GM23338 (cell line): ENCODE measurements at regions not wholly inside any gene's neighbourhood (a gene's known extent, or its start where the extent isn't known, plus 50 kb on each side); places are given as distances from the start of the nearest gene placed in this dataset.

ENCODE experiments used
- ATAC-seq: fragments of 200-7000 bp; cut with Tn5 transposase; 3 replicates; pipeline ENCODE4 v1.9.1; 2020
- DNase-seq: peaks from one replicate; pipeline ENCODE4 v3.0.0-alpha.2; 2015; ENCODE audit warnings: low spot score
- H2AFZ ChIP-seq: fragments of 200-600 bp; sonication (generic); 2 replicates; pipeline ENCODE4 v1.8.0; 2016; ENCODE audit warnings: antibody characterized with exemption, mild to moderate bottlenecking, moderate library complexity
- H3F3A ChIP-seq: fragments of 200-600 bp; sonication (generic); replicated peaks from 2 replicates; pipeline ENCODE4 v1.8.0; 2017; ENCODE audit warnings: antibody characterized with exemption, mixed run types, low read depth
- H3K27ac ChIP-seq: fragments of 200-600 bp; sonication (generic); 2 replicates; pipeline ENCODE4 v1.6.1; 2016; ENCODE audit warnings: low read depth
- H3K27me3 ChIP-seq: fragments of 200-600 bp; sonication (generic); 2 replicates; pipeline ENCODE4 v1.8.0; 2016; ENCODE audit warnings: mild to moderate bottlenecking, mixed run types, moderate library complexity; ENCODE audit not compliant: insufficient read depth
- H3K36me3 ChIP-seq: fragments of 200-600 bp; sonication (generic); 2 replicates; pipeline ENCODE4 v1.8.0; 2016; ENCODE audit warnings: mild to moderate bottlenecking; ENCODE audit not compliant: insufficient read depth
- H3K4me1 ChIP-seq: fragments of 200-600 bp; sonication (generic); 2 replicates; pipeline ENCODE4 v1.8.0; 2016; ENCODE audit warnings: mild to moderate bottlenecking, moderate library complexity; ENCODE audit not compliant: insufficient read depth
- H3K4me2 ChIP-seq: fragments of 200-600 bp; sonication (generic); 2 replicates; pipeline ENCODE4 v1.7.1; 2017; ENCODE audit warnings: mixed run types
- H3K4me3 ChIP-seq: fragments of 200-600 bp; sonication (generic); 2 replicates; pipeline ENCODE4 v1.6.1; 2016; ENCODE audit warnings: mixed run types
- H3K79me2 ChIP-seq: fragments of 200-600 bp; sonication (generic); replicated peaks from 2 replicates; pipeline ENCODE4 v1.8.0; 2017; ENCODE audit warnings: mild to moderate bottlenecking; ENCODE audit not compliant: insufficient read depth
- H3K9me2 ChIP-seq: fragments of 200-600 bp; sonication (generic); 2 replicates; pipeline ENCODE4 v1.8.0; 2017; ENCODE audit not compliant: insufficient read depth
- H4K20me1 ChIP-seq: fragments of 200-600 bp; sonication (generic); replicated peaks from 2 replicates; pipeline ENCODE4 v1.8.0; 2017; ENCODE audit warnings: mild to moderate bottlenecking; ENCODE audit not compliant: insufficient read depth
- H3K27ac Mint-ChIP-seq: 2 replicates; pipeline ENCODE4 v1.8.0; 2020; ENCODE audit warnings: inconsistent platforms, mild to moderate bottlenecking, moderate library complexity, mixed read lengths
- H3K27me3 Mint-ChIP-seq: 3 replicates; pipeline ENCODE4 v1.8.0; 2022; ENCODE audit warnings: low read depth, mild to moderate bottlenecking, moderate library complexity, mixed read lengths, inconsistent platforms; ENCODE audit not compliant: insufficient read depth, poor library complexity
- H3K36me3 Mint-ChIP-seq: 3 replicates; pipeline ENCODE4 v1.8.0; 2021; ENCODE audit warnings: low read depth, mild to moderate bottlenecking, inconsistent platforms, moderate library complexity, mixed read lengths
- H3K4me1 Mint-ChIP-seq: 3 replicates; pipeline ENCODE4 v1.8.0; 2020; ENCODE audit warnings: mild to moderate bottlenecking, inconsistent platforms, mixed read lengths
- H3K4me3 Mint-ChIP-seq: 3 replicates; pipeline ENCODE4 v1.8.0; 2021; ENCODE audit warnings: moderate library complexity, mild to moderate bottlenecking, inconsistent platforms, mixed read lengths
- H3K9me3 Mint-ChIP-seq: 3 replicates; pipeline ENCODE4 v1.8.0; 2020; ENCODE audit warnings: moderate library complexity, mild to moderate bottlenecking, inconsistent platforms, mixed read lengths
- CREB1 ChIP-seq: fragments of 250-450 bp; sonication (Bioruptor Pico); IDR thresholded peaks from 2 replicates; pipeline ENCODE4 v1.5.0; 2020; ENCODE audit warnings: low read depth, mild to moderate bottlenecking, moderate library complexity
- CTCF ChIP-seq, 2 experiments: fragments of 200-600 bp in 1 of 2; sonication (generic) in 1 of 2; conservative IDR thresholded peaks; 2 replicates each; pipeline versions ENCODE4 v1.5.1 to v1.6.1; 2016 to 2017; ENCODE audit warnings: antibody characterized with exemption in 2 of 2, low read depth in 2 of 2, mild to moderate bottlenecking in 2 of 2, moderate library complexity in 1 of 2
- ETS1 ChIP-seq: IDR thresholded peaks from 2 replicates; pipeline ENCODE4 v1.6.1; 2016; ENCODE audit warnings: antibody characterized with exemption
- EZH2 ChIP-seq: fragments of 200-600 bp; sonication (generic); IDR thresholded peaks from one replicate; pipeline ENCODE4 v1.8.0; 2017; ENCODE audit warnings: antibody characterized with exemption, mild to moderate bottlenecking, low read depth; ENCODE audit not compliant: unreplicated experiment
- EZH2phosphoT487 ChIP-seq: fragments of 200-600 bp; sonication (generic); IDR thresholded peaks from one replicate; pipeline ENCODE4 v1.8.1; 2018; ENCODE audit warnings: antibody characterized with exemption; ENCODE audit not compliant: unreplicated experiment
- JUNB ChIP-seq: IDR thresholded peaks from one replicate; pipeline ENCODE4 v1.6.1; 2016; ENCODE audit warnings: antibody characterized with exemption; ENCODE audit not compliant: unreplicated experiment
- NANOG ChIP-seq: IDR thresholded peaks from 2 replicates; pipeline ENCODE4 v1.6.1; 2016; ENCODE audit warnings: antibody characterized with exemption, borderline replicate concordance
- POLR2AphosphoS5 ChIP-seq: IDR thresholded peaks from 2 replicates; pipeline ENCODE4 v1.6.1; 2016; ENCODE audit warnings: antibody characterized with exemption, low read depth
- STAT1 ChIP-seq: IDR thresholded peaks from one replicate; pipeline ENCODE4 v1.6.1; 2016; ENCODE audit warnings: antibody characterized with exemption; ENCODE audit not compliant: unreplicated experiment
- ZNF114 ChIP-seq: fragments of 250-450 bp; sonication (Bioruptor Pico); IDR thresholded peaks from 2 replicates; pipeline ENCODE4 v1.5.0; 2020; ENCODE audit warnings: mild to moderate bottlenecking, moderate library complexity
- ZNF331 ChIP-seq: fragments of 250-450 bp; sonication (Bioruptor Pico); IDR thresholded peaks from 2 replicates; pipeline ENCODE4 v1.5.0; 2020; ENCODE audit warnings: low read depth, mild to moderate bottlenecking, moderate library complexity
- TF ChIP-seq, protein P1 (sequence below): fragments of 250-450 bp; sonication (Bioruptor Pico); IDR thresholded peaks from 2 replicates; pipeline ENCODE4 v1.5.0; 2020; ENCODE audit warnings: mild to moderate bottlenecking, moderate library complexity
- TF ChIP-seq, protein P2 (sequence below): IDR thresholded peaks from one replicate; pipeline ENCODE4 v1.6.1; 2018; ENCODE audit warnings: antibody characterized with exemption; ENCODE audit not compliant: unreplicated experiment

DNA sequence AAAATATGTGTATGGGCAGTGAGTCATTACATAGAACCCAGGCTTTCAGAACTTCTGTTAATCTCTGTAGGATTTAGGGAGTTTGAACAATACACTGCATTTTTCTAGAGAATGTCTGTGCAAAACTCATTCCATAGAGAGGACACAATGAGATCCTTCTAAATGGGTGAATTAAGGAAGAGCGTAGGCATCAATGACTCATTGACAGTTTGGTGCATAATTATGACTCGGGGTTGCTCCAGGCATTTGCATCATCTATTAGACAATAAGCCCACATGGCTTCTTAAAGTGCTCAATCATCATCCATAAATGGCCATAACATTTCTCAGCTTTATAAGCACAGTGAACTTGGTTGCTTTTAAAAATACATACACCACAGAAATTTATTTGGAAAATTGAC lies 625.5 kb downstream of the CDH26 start:
- no peak overlapping the region for H2AFZ ChIP-seq
- H3K27ac ChIP-seq: no peak overlapping the region
- no peak for ATAC-seq
- H3F3A ChIP-seq: no peaks in the 10 kb centered on the region
- no peak overlapping the region for H3K4me3 ChIP-seq
- Mint-ChIP-seq H3K27me3 (no peaks in the 10 kb centered on the region), H3K4me3 (no peak overlapping the region), H3K36me3 (peaks cover 4% of the 10 kb centered on the region), H3K27ac (no peak overlapping the region), H3K9me3 (peaks cover 10% of the 10 kb centered on the region), H3K4me1 (peaks cover 43% of the 10 kb centered on the region)
- no peaks in the 10 kb centered on the region for H3K9me2 ChIP-seq
- no peaks in the 10 kb centered on the region for H4K20me1 ChIP-seq
- TF ChIP-seq ZNF331 (CRISPR knock-in tag) (no peak), NANOG (no peak), POLR2AphosphoS5 (no peak), CTCF (conservative IDR thresholded peaks at IDR 0.05; ENCODE audit: low read depth in 2 of 2) (no peak), EZH2phosphoT487 (no peak), STAT1 (no peak), JUNB (no peak), EZH2 (no peak), ETS1 (no peak), ZNF114 (CRISPR knock-in tag) (no peak), CREB1 (no peak)
- TF ChIP-seq, protein P1, sequence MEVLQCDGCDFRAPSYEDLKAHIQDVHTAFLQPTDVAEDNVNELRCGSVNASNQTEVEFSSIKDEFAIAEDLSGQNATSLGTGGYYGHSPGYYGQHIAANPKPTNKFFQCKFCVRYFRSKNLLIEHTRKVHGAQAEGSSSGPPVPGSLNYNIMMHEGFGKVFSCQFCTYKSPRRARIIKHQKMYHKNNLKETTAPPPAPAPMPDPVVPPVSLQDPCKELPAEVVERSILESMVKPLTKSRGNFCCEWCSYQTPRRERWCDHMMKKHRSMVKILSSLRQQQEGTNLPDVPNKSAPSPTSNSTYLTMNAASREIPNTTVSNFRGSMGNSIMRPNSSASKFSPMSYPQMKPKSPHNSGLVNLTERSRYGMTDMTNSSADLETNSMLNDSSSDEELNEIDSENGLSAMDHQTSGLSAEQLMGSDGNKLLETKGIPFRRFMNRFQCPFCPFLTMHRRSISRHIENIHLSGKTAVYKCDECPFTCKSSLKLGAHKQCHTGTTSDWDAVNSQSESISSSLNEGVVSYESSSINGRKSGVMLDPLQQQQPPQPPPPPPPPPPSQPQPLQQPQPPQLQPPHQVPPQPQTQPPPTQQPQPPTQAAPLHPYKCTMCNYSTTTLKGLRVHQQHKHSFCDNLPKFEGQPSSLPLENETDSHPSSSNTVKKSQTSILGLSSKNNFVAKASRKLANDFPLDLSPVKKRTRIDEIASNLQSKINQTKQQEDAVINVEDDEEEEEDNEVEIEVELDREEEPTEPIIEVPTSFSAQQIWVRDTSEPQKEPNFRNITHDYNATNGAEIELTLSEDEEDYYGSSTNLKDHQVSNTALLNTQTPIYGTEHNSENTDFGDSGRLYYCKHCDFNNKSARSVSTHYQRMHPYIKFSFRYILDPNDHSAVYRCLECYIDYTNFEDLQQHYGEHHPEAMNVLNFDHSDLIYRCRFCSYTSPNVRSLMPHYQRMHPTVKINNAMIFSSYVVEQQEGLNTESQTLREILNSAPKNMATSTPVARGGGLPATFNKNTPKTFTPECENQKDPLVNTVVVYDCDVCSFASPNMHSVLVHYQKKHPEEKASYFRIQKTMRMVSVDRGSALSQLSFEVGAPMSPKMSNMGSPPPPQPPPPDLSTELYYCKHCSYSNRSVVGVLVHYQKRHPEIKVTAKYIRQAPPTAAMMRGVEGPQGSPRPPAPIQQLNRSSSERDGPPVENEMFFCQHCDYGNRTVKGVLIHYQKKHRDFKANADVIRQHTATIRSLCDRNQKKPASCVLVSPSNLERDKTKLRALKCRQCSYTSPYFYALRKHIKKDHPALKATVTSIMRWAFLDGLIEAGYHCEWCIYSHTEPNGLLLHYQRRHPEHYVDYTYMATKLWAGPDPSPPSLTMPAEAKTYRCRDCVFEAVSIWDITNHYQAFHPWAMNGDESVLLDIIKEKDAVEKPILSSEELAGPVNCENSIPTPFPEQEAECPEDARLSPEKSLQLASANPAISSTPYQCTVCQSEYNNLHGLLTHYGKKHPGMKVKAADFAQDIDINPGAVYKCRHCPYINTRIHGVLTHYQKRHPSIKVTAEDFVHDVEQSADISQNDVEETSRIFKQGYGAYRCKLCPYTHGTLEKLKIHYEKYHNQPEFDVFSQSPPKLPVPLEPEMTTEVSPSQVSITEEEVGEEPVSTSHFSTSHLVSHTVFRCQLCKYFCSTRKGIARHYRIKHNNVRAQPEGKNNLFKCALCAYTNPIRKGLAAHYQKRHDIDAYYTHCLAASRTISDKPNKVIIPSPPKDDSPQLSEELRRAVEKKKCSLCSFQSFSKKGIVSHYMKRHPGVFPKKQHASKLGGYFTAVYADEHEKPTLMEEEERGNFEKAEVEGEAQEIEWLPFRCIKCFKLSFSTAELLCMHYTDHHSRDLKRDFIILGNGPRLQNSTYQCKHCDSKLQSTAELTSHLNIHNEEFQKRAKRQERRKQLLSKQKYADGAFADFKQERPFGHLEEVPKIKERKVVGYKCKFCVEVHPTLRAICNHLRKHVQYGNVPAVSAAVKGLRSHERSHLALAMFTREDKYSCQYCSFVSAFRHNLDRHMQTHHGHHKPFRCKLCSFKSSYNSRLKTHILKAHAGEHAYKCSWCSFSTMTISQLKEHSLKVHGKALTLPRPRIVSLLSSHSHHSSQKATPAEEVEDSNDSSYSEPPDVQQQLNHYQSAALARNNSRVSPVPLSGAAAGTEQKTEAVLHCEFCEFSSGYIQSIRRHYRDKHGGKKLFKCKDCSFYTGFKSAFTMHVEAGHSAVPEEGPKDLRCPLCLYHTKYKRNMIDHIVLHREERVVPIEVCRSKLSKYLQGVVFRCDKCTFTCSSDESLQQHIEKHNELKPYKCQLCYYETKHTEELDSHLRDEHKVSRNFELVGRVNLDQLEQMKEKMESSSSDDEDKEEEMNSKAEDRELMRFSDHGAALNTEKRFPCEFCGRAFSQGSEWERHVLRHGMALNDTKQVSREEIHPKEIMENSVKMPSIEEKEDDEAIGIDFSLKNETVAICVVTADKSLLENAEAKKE (CRISPR knock-in tag): no peak
- TF ChIP-seq, protein P2, sequence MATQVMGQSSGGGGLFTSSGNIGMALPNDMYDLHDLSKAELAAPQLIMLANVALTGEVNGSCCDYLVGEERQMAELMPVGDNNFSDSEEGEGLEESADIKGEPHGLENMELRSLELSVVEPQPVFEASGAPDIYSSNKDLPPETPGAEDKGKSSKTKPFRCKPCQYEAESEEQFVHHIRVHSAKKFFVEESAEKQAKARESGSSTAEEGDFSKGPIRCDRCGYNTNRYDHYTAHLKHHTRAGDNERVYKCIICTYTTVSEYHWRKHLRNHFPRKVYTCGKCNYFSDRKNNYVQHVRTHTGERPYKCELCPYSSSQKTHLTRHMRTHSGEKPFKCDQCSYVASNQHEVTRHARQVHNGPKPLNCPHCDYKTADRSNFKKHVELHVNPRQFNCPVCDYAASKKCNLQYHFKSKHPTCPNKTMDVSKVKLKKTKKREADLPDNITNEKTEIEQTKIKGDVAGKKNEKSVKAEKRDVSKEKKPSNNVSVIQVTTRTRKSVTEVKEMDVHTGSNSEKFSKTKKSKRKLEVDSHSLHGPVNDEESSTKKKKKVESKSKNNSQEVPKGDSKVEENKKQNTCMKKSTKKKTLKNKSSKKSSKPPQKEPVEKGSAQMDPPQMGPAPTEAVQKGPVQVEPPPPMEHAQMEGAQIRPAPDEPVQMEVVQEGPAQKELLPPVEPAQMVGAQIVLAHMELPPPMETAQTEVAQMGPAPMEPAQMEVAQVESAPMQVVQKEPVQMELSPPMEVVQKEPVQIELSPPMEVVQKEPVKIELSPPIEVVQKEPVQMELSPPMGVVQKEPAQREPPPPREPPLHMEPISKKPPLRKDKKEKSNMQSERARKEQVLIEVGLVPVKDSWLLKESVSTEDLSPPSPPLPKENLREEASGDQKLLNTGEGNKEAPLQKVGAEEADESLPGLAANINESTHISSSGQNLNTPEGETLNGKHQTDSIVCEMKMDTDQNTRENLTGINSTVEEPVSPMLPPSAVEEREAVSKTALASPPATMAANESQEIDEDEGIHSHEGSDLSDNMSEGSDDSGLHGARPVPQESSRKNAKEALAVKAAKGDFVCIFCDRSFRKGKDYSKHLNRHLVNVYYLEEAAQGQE: no peak
- no peaks in the 10 kb centered on the region for H3K27me3 ChIP-seq
- no peak overlapping the region for H3K4me2 ChIP-seq
- H3K4me1 ChIP-seq: peaks cover 4% of the 10 kb centered on the region; the same call in 1 of the 2 replicates
- H3K36me3 ChIP-seq: 0 out of 2 replicates have a peak, but pooled peaks cover 5% of the 10 kb centered on the region
- H3K79me2 ChIP-seq: no peaks in the 10 kb centered on the region
- no peak for DNase-seq
